Activated CD4-positive, alpha-beta T cell treated with anti-CD3 and anti-CD28 coated beads, Interleukin-10, Interleukin-2, amounts not matched to agents 100 ng/mL and 50 ng/mL, durations not matched to agents 16 hours and 8 hours (primary cell): ENCODE measurements at regions not wholly inside any gene's neighbourhood (a gene's known extent, or its start where the extent isn't known, plus 50 kb on each side); places are given as distances from the start of the nearest gene placed in this dataset.
"Not testable (repeated sequence)": the region's sequence is repeated elsewhere in the genome, so short reads cannot be mapped to it uniquely, and the experiment has no call there.

Experiments
- DNase-seq: peaks from one replicate; pipeline ENCODE4 v3.0.0-alpha.2; 2020

- DNase-seq: no peak
These were observed 186.8 kb downstream of the KCNS3 start for GRCh38 chr2:18065249-18065648.

GRCh38 chr2:18063826-18064470 is 185.5 kb downstream of the KCNS3 start:
- no peak for DNase-seq

GRCh38 chr2:18062892-18063291 is 184.4 kb downstream of the KCNS3 start:
- DNase-seq: no peak

GRCh38 chr2:18061717-18062116 is 183.2 kb downstream of the KCNS3 start:
- no peak for DNase-seq

DNA sequence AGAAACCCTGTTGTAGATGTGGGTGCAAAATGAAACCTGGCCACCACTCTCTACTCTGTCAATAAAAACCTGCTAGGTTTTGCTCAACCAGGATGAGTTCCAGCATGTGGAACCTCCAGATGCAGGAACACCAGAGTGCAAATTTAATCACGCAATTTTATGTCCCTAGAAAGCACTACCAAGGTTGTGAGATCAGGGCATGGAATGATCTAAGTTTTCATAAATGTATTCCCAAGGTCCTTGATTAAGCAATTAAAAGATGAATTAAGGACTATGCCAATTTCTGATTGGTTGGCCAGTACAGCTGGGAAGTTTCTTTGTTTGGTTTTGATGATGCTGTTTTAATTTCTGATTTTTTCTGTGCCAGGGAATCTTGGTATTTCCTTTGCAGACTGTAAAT is 179.2 kb downstream of the KCNS3 start:
- no peak for DNase-seq

DNA sequence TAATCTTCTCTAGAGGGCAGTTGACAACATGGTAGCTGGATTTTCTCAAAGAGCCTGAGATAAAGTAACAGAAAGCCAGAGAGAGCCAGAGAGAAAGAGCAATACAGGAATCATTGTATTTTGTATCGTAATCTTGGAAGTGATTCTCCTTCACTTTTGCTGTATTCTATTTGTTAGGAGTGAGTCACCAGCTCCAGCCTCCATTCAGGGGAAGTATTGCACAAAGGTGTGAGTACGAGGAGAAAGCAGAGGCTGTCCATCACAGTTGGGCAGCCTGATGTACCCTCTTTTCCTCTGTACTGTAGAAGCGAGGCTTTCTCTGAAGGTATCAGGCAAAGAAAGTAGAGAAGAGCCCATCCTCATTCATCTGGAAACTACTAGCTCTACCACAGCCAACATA is 176.8 kb downstream of the KCNS3 start:
- DNase-seq: no peak

DNA sequence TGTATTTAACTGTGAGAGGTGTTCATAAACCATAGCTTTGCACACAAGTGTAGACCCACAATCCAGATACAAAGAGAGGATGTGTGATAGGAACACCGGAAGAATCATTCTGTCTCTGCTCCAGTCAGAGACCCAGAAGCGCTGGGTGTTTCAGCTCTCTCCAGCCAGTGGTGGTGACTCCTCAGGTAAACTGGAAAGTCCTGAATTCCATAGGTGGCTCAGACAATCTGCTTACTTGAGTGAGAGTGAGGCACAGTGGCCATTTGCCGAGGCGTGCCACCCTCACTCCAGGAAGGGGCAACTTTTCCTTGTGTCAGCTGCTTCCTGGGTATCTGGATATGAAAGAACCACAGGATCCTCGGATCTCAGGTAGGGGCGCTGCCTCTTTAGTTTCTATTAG is 171.5 kb downstream of the KCNS3 start:
- no peak for DNase-seq

DNA sequence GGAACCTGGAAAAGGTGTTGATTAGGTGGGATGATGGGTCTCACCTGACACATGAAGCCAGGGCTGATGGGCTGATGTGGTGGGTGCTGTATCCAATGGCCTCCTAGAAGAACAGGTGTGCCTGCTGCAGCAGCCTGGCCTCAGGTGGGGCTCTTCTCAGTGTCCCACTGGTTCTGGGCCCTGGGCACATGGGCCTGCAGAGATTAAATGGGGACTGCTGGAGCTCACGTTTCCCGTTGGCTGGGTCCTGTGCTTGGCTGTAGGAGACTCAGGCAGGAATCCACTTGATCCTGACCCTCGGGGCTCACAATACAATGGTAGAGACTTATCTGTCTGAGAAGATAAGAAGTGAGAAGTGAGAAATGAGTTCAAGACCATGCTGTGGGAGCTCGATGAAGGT is 170.9 kb downstream of the KCNS3 start:
- DNase-seq: no peak

DNA sequence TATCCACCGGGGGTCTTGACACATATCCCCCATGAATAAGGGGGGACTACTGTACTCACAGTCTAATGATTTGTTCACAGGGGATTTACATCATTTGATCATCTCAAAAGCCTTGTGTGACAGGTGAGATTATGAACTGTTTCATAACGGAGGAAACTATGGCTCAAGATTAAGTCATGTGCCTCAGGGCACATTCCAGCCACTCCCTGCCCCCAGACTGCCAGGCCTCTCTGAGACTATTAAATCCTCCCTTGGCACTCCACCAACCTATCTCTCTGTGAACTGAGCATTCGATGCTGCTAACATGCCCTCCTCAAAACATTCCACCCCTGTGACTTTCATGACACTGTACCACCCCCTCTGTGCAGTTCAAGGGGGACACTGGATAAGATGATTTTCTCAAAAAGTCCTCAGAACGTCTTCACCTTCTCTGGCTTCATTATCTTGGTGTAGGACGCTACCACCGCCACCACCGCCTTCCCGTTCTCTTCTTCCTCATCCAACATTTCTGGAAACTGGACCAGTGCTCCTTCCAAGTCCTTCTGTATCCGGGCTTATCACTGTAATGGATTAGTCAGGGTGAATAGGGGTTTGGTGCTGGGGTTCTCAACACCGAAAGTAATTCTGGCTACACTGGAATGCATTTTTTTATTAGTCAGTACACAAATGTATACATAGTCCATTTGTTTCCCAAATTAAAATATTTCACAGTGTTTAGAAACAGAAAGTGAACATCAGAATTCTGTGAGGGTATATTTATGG is 169.6 kb downstream of the KCNS3 start:
- DNase-seq: no peak

DNA sequence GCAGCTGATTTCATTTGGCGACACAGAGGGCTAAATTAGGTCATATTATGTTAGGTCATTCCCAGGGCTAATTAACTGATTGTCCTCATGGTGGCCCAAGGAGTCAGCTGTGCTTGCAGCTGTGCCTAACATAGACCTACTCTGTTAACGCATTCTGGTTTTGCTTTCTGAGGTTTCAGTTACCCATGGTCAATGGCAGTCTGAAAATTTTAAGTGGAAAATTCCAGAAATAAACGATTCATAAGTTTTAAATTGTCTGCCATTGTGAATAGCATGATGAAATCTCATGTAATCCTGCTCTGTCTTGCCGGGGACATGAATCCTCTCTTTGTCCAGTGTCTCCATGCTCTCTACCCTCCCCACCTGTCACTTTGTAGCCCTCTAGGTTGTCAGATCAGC is 168.7 kb downstream of the KCNS3 start:
- DNase-seq: no peak

DNA sequence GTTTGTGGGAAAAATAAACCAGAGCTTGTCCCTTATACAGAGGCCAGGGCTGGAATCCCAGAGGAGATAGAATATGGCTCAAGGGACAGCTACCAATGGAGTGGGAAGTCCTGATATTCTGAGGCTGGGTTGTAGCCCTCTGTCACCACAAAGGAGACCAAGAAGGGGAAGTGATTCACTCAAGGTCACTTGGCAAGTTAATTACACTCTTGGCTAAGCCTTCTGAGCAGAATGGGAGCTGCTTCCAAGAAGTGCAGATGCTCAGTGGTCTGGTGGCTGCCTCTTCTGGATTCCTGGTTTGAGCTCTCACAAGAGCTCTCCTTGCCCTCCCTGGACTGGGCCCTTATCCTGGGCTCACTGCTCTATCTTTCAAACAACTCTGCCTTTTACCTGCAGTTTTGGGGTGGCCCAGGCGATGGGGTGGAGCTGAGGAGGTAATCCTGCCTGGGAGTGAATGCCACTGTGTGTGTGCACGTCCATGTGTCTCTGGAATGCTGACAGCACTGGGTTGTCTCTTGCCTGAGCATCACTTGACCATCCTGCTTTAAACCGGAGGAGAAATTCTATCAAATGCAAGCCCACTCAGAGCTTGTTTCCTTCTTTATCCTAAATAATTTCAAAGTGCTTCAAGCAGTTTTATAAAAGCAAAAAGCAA is 168.2 kb downstream of the KCNS3 start:
- DNase-seq: no peak

- no peak for DNase-seq
These were observed 167.6 kb downstream of the KCNS3 start for GRCh38 chr2:18046017-18046416.

DNA sequence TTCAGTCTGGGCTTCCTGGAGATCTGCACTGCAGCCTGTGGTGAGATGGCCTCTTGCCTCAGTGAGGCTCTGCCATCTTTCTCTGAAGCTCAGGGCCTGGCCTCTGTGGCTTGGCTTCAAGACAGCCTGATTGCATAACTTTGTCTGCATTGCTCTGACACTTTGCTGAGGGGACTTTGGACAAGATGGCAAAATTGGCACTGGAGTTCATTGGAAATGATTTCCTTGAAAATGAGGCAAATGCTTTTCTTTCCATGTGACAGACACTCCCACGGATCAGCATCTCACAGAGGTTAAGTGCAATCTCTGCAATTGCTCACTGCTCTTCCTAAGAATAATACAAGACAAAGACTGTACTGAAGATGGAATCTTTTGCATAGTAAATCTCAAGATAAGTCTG is 166.8 kb downstream of the KCNS3 start:
- no peak for DNase-seq

DNA sequence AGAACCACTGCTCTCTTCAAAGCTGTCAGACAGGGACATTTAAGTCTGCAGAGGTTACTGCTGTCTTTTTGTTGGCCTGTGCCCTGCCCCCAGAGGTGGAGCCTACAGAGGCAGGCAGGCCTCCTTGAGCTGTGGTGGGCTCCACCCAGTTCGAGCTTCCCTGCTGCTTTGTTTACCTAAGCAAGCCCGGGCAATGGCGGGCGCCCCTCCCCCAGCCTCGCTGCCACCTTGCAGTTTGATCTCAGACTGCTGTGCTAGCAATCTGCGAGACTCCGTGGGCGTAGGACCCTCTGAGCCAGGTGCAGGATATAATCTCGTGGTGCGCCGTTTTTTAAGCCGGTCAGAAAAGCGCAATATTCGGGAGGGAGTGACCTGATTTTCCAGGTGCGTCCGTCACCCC is 138.9 kb downstream of the KCNS3 start:
- not testable (repeated sequence) for DNase-seq

GRCh38 chr2:18009891-18010290 is 131.4 kb downstream of the KCNS3 start:
- DNase-seq: no peak

DNA sequence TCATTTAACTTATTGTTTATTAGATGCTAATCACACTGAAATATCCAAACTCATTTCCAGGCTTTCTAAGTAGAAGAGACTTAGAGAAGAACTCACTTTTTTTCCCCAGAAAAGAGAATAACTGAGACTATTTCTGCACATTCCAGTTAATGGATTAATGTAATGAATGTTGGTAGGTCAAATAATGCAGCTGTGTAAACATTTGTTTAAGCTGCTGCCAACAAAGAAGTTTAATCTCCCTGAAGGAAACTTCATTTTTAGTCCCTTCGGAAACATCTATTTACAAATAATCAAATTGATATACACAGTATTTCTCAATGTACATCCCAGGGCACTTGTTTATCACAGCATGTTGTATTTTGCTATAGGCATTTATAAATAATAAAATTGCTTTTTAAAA is 126.9 kb downstream of the KCNS3 start:
- no peak for DNase-seq

GRCh38 chr2:18001671-18002070 is 123.2 kb downstream of the KCNS3 start:
- DNase-seq: no peak

DNA sequence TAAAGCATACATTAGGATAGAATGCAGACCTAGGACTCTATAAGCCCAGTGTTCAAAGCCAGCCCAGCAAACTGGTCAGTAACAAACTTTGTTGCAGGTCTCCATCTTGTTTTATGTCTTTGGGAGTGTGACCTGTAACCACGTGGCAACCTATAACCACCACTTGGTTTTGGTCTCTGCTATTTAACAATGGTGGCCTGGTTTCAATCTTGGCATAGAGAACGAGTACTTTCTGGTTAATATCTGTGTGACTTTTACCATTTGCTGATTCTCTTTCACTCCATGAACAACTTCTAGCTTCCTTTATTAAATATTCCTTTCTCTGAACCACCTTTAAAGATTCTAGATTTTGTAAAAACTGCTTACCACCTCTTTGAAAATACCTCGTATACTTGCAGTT is 118.5 kb downstream of the KCNS3 start:
- no peak for DNase-seq

- no peak for DNase-seq
These were observed 117.1 kb downstream of the KCNS3 start for GRCh38 chr2:17995593-17995992.
